ENCODE measurements at regions not wholly inside any gene's neighbourhood (a gene's known extent, or its start where the extent isn't known, plus 50 kb on each side); places are given as distances from the start of the nearest gene placed in this dataset.
A peak's percentile ranks its signal among the peaks of the same experiment; 100 is the strongest.
"Not testable (repeated sequence)": the region's sequence is repeated elsewhere in the genome, so short reads cannot be mapped to it uniquely, and the experiment has no call there.

- DNase-seq (ENCODE audit: low spot score): no peak
Measured at GRCh38 chr7:131961054-131961680, 404.7 kb upstream of the PODXL start.

GRCh38 chr7:131959106-131959812 is 402.8 kb upstream of the PODXL start:
- no peak for DNase-seq (ENCODE audit: low spot score)

- DNase-seq (ENCODE audit: low spot score): peak; percentile 27
Measured at GRCh38 chr7:131957338-131958020, 401.1 kb upstream of the PODXL start.

- no peak for DNase-seq (ENCODE audit: low spot score)
Measured at GRCh38 chr7:131956864-131957263, 400.4 kb upstream of the PODXL start.

- DNase-seq (ENCODE audit: low spot score): no peak
Measured at GRCh38 chr7:131955679-131956078, 399.3 kb upstream of the PODXL start.

- peak; percentile 21 for DNase-seq (ENCODE audit: low spot score)
Measured at GRCh38 chr7:131953184-131953583, 396.8 kb upstream of the PODXL start.

GRCh38 chr7:131952365-131952764 is 395.9 kb upstream of the PODXL start:
- DNase-seq (ENCODE audit: low spot score): no peak

GRCh38 chr7:131950758-131951157 is 394.3 kb upstream of the PODXL start:
- peak; percentile 58 for DNase-seq (ENCODE audit: low spot score)

- DNase-seq (ENCODE audit: low spot score): no peak
Measured at GRCh38 chr7:131949659-131950058, 393.2 kb upstream of the PODXL start.

- peak; percentile 73 for DNase-seq (ENCODE audit: low spot score)
Measured at GRCh38 chr7:131948434-131949053, 392.1 kb upstream of the PODXL start.

- no peak for DNase-seq (ENCODE audit: low spot score)
Measured at GRCh38 chr7:131947661-131948060, 391.2 kb upstream of the PODXL start.

GRCh38 chr7:131945957-131946544 is 389.6 kb upstream of the PODXL start:
- no peak for DNase-seq (ENCODE audit: low spot score)

GRCh38 chr7:131945313-131945911 is 389.0 kb upstream of the PODXL start:
- no peak for DNase-seq (ENCODE audit: low spot score)

GRCh38 chr7:131944556-131945069 is 388.2 kb upstream of the PODXL start:
- DNase-seq (ENCODE audit: low spot score): no peak

GRCh38 chr7:131943646-131944045 is 387.2 kb upstream of the PODXL start:
- DNase-seq (ENCODE audit: low spot score): no peak

GRCh38 chr7:131943211-131943610 is 386.8 kb upstream of the PODXL start:
- DNase-seq (ENCODE audit: low spot score): no peak

GRCh38 chr7:131942287-131943150 is 386.1 kb upstream of the PODXL start:
- DNase-seq (ENCODE audit: low spot score): no peak

- no peak for DNase-seq (ENCODE audit: low spot score)
Measured at GRCh38 chr7:131941291-131941690, 384.9 kb upstream of the PODXL start.

- no peak for DNase-seq (ENCODE audit: low spot score)
Measured at GRCh38 chr7:131940621-131941165, 384.3 kb upstream of the PODXL start.

GRCh38 chr7:131938788-131939187 is 382.4 kb upstream of the PODXL start:
- not testable (repeated sequence) for DNase-seq (ENCODE audit: low spot score)

Measured in A172 (cell line).